GM19351 (cell line): ENCODE measurements at regions not wholly inside any gene's neighbourhood (a gene's known extent, or its start where the extent isn't known, plus 50 kb on each side); places are given as distances from the start of the nearest gene placed in this dataset.
A peak's percentile ranks its signal among the peaks of the same experiment; 100 is the strongest.
"Not testable (repeated sequence)": the region's sequence is repeated elsewhere in the genome, so short reads cannot be mapped to it uniquely, and the experiment has no call there.

Source experiments
- ATAC-seq: cut with Tn5 transposase; IDR thresholded peaks from one replicate; pipeline ENCODE4 v1.9.1; 2021; ENCODE audit warnings: mild to moderate bottlenecking, moderate library complexity; ENCODE audit not compliant: unreplicated experiment

GRCh38 chr5:99478450-99478849, 549.6 kb upstream of the CHD1 start:
- peak; percentile 43 for ATAC-seq

GRCh38 chr5:99473328-99473727, 544.5 kb upstream of the CHD1 start:
- ATAC-seq = not testable (repeated sequence)

- ATAC-seq = not testable (repeated sequence)
These were observed 542.9 kb upstream of the CHD1 start for GRCh38 chr5:99471726-99472125.

- ATAC-seq = not testable (repeated sequence)
These were observed 542.4 kb upstream of the CHD1 start for GRCh38 chr5:99471178-99471577.

DNA sequence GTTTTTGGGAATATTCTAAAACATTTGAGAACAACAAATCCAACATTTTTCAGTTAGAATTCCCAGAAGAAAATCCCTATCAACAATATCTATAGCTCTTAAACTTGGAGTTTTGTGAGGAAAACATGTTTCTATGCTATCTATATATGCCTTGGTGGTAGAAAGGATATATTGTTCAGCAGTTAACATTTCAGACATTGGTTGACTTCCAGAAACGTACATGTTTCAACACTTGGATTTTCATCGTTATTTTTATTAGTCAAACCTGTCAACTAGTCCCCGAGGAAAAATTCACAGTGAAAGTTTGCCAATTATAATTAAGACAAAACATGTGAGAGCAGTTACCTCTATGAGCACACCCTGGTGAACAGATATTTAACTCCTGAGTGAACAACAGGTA, 541.8 kb upstream of the CHD1 start:
- not testable (repeated sequence) for ATAC-seq

DNA sequence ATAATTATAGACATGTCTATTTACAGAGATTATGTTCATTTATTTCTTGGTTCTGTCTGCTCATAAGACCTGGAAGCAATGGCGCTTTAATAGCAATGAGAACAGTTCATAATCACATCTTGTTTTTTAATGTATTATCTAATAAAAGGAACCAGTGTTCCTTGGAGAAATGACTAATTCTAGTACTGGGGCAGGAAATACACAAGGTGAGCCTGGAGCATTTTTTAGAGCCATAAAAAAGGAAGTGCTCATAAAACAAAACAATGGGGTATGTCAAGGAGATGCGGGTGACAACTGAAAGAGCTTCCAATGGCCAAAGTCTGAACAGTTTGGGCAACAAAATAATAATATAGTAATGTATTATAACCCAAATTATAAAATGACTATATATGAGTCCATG, 531.9 kb upstream of the CHD1 start:
- ATAC-seq = no peak

- ATAC-seq = no peak
These were observed 524.4 kb upstream of the CHD1 start for GRCh38 chr5:99453196-99453595.

DNA sequence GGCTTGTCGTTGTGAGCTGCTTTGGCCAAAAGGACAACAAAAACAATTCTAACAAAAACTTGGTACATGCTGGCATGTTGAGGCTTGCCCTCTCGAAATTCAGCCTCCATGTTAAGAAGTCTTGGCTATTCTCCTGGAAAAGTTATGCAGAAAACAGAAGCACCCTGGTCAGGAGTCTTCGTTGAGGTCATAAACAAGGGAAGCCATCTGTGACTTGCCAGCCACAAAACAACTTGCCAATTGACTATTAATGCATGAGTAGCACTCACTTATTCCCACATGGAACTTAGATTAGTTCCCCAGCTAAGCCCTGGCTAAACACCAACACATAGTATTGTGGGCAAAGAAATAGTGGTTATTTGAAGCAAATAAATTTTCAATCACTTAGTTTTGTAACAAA, 521.0 kb upstream of the CHD1 start:
- ATAC-seq = no peak

GRCh38 chr5:99445805-99446204, 517.0 kb upstream of the CHD1 start:
- no peak for ATAC-seq

DNA sequence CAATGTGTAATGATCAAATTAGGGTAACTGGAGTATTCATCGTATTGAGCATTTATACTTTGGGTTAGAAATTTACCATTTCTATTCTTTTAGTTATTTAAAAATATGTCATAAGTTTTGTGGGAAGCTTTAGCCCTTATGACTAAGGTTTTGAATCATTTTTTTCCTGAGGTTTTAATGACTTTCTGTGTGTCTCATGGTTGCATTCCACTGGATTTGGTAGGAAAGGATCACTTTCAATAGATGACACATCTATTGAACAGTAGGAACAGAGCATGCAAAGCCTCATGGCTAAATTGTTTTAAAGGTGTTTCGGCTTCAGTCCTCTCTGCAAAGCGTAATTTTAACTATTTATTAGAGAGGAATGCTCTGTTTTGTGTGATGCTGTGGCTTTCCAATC, 512.4 kb upstream of the CHD1 start:
- ATAC-seq = no peak

DNA sequence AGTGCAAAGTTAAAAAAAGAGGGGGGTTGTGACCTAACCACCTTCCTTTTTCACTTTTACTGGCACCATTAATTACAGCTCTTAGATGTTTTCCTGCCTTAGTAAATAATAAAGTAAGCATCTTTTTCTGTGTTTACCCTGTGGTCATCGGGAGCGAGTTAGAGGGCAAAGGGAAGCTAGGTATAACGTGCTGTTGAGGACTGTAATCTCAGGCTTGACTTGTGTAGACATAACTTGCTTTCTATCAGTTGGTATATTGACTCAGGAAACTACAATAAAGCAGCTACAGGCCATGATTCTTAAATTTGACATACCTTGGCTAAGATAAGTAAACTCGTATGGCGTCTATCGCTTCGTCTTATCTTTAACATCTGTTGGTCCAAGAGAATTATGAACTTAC, 509.8 kb upstream of the CHD1 start:
- ATAC-seq = no peak

- ATAC-seq = no peak
These were observed 509.2 kb upstream of the CHD1 start for GRCh38 chr5:99437986-99438385.

GRCh38 chr5:99423396-99423795, 494.6 kb upstream of the CHD1 start:
- not testable (repeated sequence) for ATAC-seq

- not testable (repeated sequence) for ATAC-seq
These were observed 489.8 kb upstream of the CHD1 start for GRCh38 chr5:99418640-99419039.

- ATAC-seq = not testable (repeated sequence)
These were observed 481.6 kb upstream of the CHD1 start for GRCh38 chr5:99410386-99410785.

- not testable (repeated sequence) for ATAC-seq
These were observed 476.0 kb upstream of the CHD1 start for GRCh38 chr5:99404764-99405302.

DNA sequence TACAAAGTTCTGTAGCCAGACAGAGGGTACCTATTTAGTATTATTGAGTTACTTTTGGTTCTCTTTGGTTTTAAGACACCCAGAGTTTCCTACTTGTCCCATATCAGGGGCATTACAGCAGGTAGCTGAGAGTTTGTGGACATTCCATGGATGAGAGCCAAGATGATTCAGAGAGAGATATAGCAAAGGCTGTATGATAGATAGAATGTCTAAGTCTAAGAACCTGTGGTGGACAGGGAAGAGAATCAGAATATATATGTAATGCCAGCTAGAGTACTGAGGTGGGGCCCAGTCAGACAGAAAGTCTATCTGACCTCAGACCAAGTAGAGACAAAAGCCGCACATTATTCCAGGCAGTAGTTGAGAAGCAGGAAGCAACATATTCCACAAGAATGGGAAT, 471.8 kb upstream of the CHD1 start:
- not testable (repeated sequence) for ATAC-seq

DNA sequence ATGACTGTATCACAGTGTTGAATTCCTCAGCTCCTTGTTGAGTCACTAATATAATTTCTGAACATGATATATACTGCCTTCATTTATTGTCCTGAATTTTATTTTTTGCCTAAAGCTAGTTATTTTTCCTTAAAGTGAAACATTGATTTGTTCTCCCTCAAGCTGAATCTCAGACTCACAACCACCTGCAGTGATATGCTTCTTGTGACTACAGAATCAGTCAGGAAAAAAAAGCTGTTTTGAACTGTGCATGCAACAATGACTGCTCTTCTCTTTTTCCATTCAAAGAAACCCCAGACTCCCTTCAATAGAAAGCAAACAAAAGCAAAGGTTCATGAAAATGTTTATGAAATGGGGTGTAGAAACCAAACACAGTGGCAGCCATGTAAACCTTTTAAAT, 470.2 kb upstream of the CHD1 start:
- ATAC-seq = no peak

DNA sequence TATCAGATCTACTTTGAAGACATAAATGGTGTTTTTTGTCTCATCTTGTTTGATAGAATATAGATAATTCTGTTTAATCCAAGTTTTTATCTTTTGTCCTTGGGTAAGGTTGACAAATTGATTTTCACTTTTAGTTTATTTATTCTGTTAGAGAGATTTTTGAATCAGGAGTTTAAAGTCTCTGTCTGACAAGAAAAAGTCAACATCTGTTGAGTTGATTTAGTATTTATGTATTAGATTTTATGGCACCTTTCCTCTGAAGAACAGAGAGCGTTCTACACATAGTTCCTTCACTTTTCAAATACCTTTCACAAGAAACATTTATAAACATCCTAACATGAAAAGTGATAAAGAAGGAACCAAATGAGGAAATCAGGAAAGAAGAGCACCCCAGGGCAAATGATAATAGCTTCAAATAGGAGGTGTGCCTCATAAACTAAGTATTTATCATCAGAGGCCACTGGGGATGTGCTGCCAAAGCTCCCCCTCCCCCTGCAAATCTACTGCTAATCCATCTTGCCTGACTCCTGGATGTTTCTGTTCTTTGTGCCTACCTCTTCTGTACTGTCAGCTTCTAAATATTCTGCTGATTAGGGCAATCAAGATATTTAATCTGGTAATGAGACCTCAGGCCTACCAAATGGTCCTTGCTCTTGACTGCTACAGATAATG, 457.7 kb upstream of the CHD1 start:
- no peak for ATAC-seq

- ATAC-seq = peak; percentile 48
These were observed 450.4 kb upstream of the CHD1 start for GRCh38 chr5:99379187-99379586.

DNA sequence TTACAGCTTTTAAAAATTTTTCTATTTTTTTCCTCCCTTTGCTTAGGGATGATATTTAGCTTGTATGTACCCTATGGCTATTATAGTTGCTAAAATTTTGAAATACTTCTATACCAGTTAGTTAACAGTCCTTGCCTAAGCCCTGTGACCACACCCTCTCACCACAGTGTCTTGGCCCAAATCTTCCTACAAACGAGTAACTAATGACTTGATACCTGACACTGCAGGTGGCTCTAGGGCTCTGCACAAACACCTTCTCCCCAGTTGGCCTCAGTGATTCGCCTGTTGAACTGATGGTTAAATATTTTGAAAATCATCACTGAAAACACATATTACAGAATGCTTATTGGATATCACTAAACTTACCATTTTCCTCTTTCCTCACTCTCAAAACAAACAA, 449.6 kb upstream of the CHD1 start:
- ATAC-seq = no peak

GRCh38 chr5:99369797-99370593, 441.2 kb upstream of the CHD1 start:
- ATAC-seq = no peak
